HEK293 (cell line): ENCODE measurements at regions not wholly inside any gene's neighbourhood (a gene's known extent, or its start where the extent isn't known, plus 50 kb on each side); places are given as distances from the start of the nearest gene placed in this dataset.

ENCODE experiments used
- CTCF ChIA-PET: fragments of 350-600 bp; formaldehyde crosslinking; extraction: SDS; loops from one replicate; lab custom pipeline; 2021; ENCODE audit warnings: antibody characterized with exemption; lab: Yijun Ruan, JAX
- POLR2A ChIA-PET: fragments of 300-600 bp; formaldehyde crosslinking; extraction: SDS; loops from one replicate; lab custom pipeline; 2020; ENCODE audit warnings: antibody characterized with exemption, inconsistent platforms; lab: Yijun Ruan, JAX
- H3K27ac ChIP-seq: fragments of 200-500 bp; sonication (Bioruptor generic); 2 replicates; pipeline ENCODE4 v1.5.1; 2014; ENCODE audit warnings: low read depth, low read length, control low read depth, inconsistent platforms; ENCODE audit errors: extremely low read depth
- H3K36me3 ChIP-seq, 2 experiments: fragments of 200-500 bp in 1 of 2; sonication (Bioruptor generic) in 1 of 2; 1 replicate in 1 of 2; 2 replicates in 1 of 2; pipeline ENCODE4 v1.5.1; 2014 to 2017; ENCODE audit warnings: inconsistent platforms in 2 of 2, low read length in 2 of 2; ENCODE audit not compliant: control insufficient read depth in 2 of 2, insufficient read depth in 1 of 2
- H3K4me1 ChIP-seq: fragments of 200-500 bp; sonication (Bioruptor generic); 2 replicates; pipeline ENCODE4 v1.5.1; 2014; ENCODE audit warnings: mild to moderate bottlenecking, low read length, inconsistent platforms; ENCODE audit not compliant: control insufficient read depth, insufficient read depth
- H3K4me3 ChIP-seq: 2 replicates; pipeline ENCODE4 v1.5.1; 2011; ENCODE audit warnings: low read depth, mild to moderate bottlenecking, control low read depth, low read length, moderate library complexity
- H3K9me3 ChIP-seq: fragments of 200-500 bp; sonication (Bioruptor generic); 2 replicates; pipeline ENCODE4 v1.5.1; 2014; ENCODE audit warnings: low read depth, low read length, inconsistent platforms; ENCODE audit not compliant: control insufficient read depth, insufficient read depth
- INSM2 ChIP-seq: fragments of 450-650 bp; formaldehyde crosslinking; IDR thresholded peaks from 2 replicates; pipeline ENCODE4 v1.5.1; 2016; ENCODE audit warnings: missing biosample characterization, missing genetic modification characterization
- KLF1 ChIP-seq: fragments of 450-650 bp; formaldehyde crosslinking; IDR thresholded peaks from 2 replicates; pipeline ENCODE4 v1.5.1; 2016; ENCODE audit warnings: missing biosample characterization, missing genetic modification characterization
- KLF9 ChIP-seq: fragments of 450-650 bp; formaldehyde crosslinking; IDR thresholded peaks from 2 replicates; pipeline ENCODE4 v1.5.1; 2016; ENCODE audit warnings: missing biosample characterization, missing genetic modification characterization, low read depth
- ZBTB6 ChIP-seq: fragments of 450-650 bp; formaldehyde crosslinking; IDR thresholded peaks from 2 replicates; pipeline ENCODE4 v1.5.1; 2017; ENCODE audit warnings: missing biosample characterization, missing genetic modification characterization
- ZNF18 ChIP-seq: fragments of 450-650 bp; formaldehyde crosslinking; IDR thresholded peaks from 2 replicates; pipeline ENCODE4 v1.5.1; 2016; ENCODE audit warnings: missing biosample characterization, missing genetic modification characterization
- ZNF23 ChIP-seq: fragments of 450-650 bp; formaldehyde crosslinking; IDR thresholded peaks from 2 replicates; pipeline ENCODE4 v1.5.1; 2016; ENCODE audit warnings: missing biosample characterization, missing genetic modification characterization, borderline replicate concordance
- ZNF398 ChIP-seq: fragments of 450-650 bp; formaldehyde crosslinking; IDR thresholded peaks from 2 replicates; pipeline ENCODE4 v1.5.1; 2017; ENCODE audit warnings: missing biosample characterization, missing genetic modification characterization
- ZNF513 ChIP-seq: fragments of 450-650 bp; IDR thresholded peaks from 2 replicates; pipeline ENCODE4 v1.5.1; 2018; ENCODE audit warnings: missing biosample characterization, missing genetic modification characterization
- ZNF518A ChIP-seq: fragments of 450-650 bp; formaldehyde crosslinking; conservative IDR thresholded peaks from 2 replicates; pipeline ENCODE4 v1.5.1; 2016; ENCODE audit warnings: low read depth, missing biosample characterization, missing genetic modification characterization
- ZNF555 ChIP-seq: fragments of 450-650 bp; formaldehyde crosslinking; conservative IDR thresholded peaks from 2 replicates; pipeline ENCODE4 v1.5.1; 2017; ENCODE audit warnings: missing biosample characterization, mild to moderate bottlenecking, missing genetic modification characterization, inconsistent platforms
- ZNF626 ChIP-seq: fragments of 450-650 bp; sonication (Bioruptor Pico); formaldehyde crosslinking; IDR thresholded peaks from 2 replicates; pipeline ENCODE4 v1.5.1; 2018; ENCODE audit warnings: missing biosample characterization, missing genetic modification characterization, inconsistent platforms
- ZNF645 ChIP-seq: fragments of 450-650 bp; formaldehyde crosslinking; IDR thresholded peaks from 2 replicates; pipeline ENCODE4; 2016; ENCODE audit warnings: missing biosample characterization, missing genetic modification characterization
- ZNF692 ChIP-seq: fragments of 450-650 bp; formaldehyde crosslinking; IDR thresholded peaks from 2 replicates; pipeline ENCODE4 v1.5.1; 2016; ENCODE audit warnings: missing biosample characterization, missing genetic modification characterization
- ZNF704 ChIP-seq: fragments of 450-650 bp; formaldehyde crosslinking; IDR thresholded peaks from 2 replicates; pipeline ENCODE4 v1.5.1; 2016; ENCODE audit warnings: missing biosample characterization, missing genetic modification characterization
- ZNF843 ChIP-seq: fragments of 450-650 bp; formaldehyde crosslinking; IDR thresholded peaks from 2 replicates; pipeline ENCODE4 v1.5.1; 2016; ENCODE audit warnings: missing biosample characterization, missing genetic modification characterization

GRCh38 chr7:125255810-125256209 is 326.2 kb upstream of the POT1 start:
- no peak for TF ChIP-seq ZNF513
- no peak for TF ChIP-seq ZNF645 (tag by site-specific recombination)
- no peak for TF ChIP-seq ZNF704 (tag by site-specific recombination)
- no peak for TF ChIP-seq INSM2
- no peak for TF ChIP-seq ZNF23
- TF ChIP-seq ZNF843, result no peak
- no peak for TF ChIP-seq KLF1 (tag by site-specific recombination)
- TF ChIP-seq KLF9 (tag by site-specific recombination), result no peak
- TF ChIP-seq ZNF626 (tag by site-specific recombination), result no peak
- TF ChIP-seq, all 188 proteins: peak for 0
- Histone ChIP-seq H3K27ac (no peak overlapping the region), H3K4me1 (no peaks in the 10 kb centered on the region), H3K4me3 (no peak overlapping the region), H3K9me3 (no peaks in the 10 kb centered on the region), H3K36me3 (no peaks in the 10 kb centered on the region)
- ChIA-PET CTCF (no interaction called here), POLR2A (no interaction called here)

GRCh38 chr7:125254566-125254965 is 324.9 kb upstream of the POT1 start:
- no peak overlapping the region for H3K27ac ChIP-seq
- H3K4me1 ChIP-seq, result no peaks in the 10 kb centered on the region
- CTCF ChIA-PET, result interaction anchor here (0.6 kb wide), 1 partner anchor 486 kb away, joined by 3 read pairs; no protein-coding TSS in a partner anchor
- POLR2A ChIA-PET, result no interaction called here
- TF ChIP-seq ZBTB6 (tag by site-specific recombination) (no peak), ZNF18 (tag by site-specific recombination) (no peak), ZNF692 (tag by site-specific recombination) (no peak), ZNF398 (tag by site-specific recombination) (no peak), ZNF23 (no peak), ZNF518A (no peak), ZNF555 (tag by site-specific recombination) (no peak)
- H3K36me3 ChIP-seq, result no peaks in the 10 kb centered on the region
- no peak overlapping the region for H3K4me3 ChIP-seq
- H3K9me3 ChIP-seq, result no peaks in the 10 kb centered on the region
